Testis (tissue), 2 donors: ENCODE measurements at regions not wholly inside any gene's neighbourhood (a gene's known extent, or its start where the extent isn't known, plus 50 kb on each side); places are given as distances from the start of the nearest gene placed in this dataset.

ENCODE experiments used
- CTCF ChIP-seq, 3 experiments: fragments of 450-650 bp in 2 of 3; fragments of 200-600 bp in 1 of 3; sonication (generic) in 1 of 3; IDR thresholded peaks; one replicate each; pipeline ENCODE4 v1.5.1; 2016 to 2019; ENCODE audit warnings: antibody characterized with exemption in 3 of 3, mild to moderate bottlenecking in 2 of 3, moderate library complexity in 1 of 3
- POLR2A ChIP-seq: fragments of 450-650 bp; IDR thresholded peaks from one replicate; pipeline ENCODE4 v1.6.1; 2017; ENCODE audit warnings: antibody characterized with exemption, mild to moderate bottlenecking, moderate library complexity

- no peak for TF ChIP-seq POLR2A
- TF ChIP-seq CTCF (IDR thresholded peaks at IDR 0.05), result no peak
Measured at GRCh38 chr17:14451729-14452191, 150.9 kb downstream of the HS3ST3B1 start.
